ENCODE measurements at regions not wholly inside any gene's neighbourhood (a gene's known extent, or its start where the extent isn't known, plus 50 kb on each side); places are given as distances from the start of the nearest gene placed in this dataset.

DNA sequence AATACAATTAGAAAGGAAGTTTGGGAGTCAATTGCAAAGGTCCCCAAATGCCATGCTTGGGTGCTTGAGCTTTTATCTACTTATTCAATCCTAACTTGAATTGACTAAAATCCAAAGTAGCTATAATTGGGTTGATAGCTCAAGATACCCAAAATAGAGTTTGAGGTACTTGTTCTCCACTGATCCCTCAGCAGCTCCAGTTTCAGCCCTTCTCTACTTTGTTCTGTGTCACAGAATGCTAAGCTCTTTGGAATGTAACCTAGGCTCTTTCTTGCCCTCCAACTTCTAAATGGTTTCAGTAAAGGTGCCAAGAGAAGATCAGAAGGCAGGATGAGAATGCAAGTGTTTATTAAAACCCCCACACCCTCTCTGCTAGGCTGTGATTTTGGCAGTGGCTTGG lies 251.4 kb upstream of the CLEC14A start:
- peak; percentile 1 for DNase-seq (ENCODE audit: low spot score)

DNA sequence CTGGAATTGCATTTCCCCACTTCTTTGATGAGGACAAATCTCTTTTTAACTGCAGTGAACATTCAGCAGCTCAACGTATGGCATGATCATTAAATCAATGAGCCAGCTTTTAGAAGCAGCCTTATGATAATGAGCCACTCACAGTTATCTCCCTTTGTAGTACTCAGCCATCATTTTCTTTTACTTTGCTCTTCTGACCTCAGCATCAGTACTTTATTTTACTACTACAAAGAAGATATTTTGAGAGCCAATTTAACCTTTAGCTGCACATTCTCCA lies 250.0 kb upstream of the CLEC14A start:
- no peak for DNase-seq (ENCODE audit: low spot score)

DNA sequence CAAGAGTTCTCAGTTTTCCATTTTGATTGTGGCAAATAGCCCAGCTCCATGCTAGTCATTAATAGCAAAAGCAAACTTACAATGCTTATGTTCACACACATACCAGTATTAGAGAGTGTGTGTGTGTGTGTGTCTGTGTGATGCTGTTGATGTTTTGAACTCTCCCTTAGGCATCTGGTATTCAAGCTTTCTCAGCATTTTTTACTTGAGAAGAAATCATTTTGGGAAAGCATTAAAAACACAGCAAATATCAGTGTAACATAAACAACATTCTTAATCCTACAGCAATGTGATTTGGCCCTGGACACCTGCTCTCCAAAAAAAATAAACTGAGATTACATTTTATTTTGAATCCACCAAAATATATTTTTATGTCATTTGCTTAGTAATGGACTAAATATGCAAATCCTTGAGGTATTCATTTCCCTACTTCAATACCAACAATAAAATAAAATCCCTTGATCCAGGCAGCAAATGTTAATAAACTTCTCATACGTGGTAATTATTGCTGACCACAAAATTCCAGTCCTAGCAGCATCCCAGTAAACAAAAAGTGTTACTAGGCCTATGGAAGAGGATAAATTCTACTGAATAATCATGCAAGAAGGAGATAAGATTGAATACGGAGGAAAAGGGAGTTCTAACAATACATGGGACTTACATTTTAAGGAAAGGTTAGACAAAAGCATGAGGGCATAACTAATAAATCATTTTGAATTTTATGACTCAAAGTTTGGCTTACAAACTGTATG lies 249.5 kb upstream of the CLEC14A start:
- DNase-seq (ENCODE audit: low spot score) = peak; percentile 3

DNA sequence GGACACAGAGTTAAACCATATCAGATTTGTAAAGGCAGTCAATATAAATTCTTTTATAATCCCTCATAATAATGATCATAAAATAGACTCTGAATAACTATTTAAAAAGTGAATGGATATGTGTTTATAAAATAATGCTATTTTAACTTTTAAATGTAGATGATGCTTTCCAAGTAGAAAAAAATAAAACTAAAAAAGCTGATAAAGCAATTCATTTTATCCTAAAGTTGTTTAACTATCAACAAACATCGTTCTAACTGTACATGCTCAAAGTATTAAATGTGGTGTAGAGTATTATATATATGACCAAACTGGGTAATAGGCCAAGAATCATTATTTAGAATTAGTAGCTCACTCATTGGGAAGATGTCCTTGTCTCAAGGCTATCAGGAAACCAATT lies 248.3 kb upstream of the CLEC14A start:
- DNase-seq (ENCODE audit: low spot score) = no peak

DNA sequence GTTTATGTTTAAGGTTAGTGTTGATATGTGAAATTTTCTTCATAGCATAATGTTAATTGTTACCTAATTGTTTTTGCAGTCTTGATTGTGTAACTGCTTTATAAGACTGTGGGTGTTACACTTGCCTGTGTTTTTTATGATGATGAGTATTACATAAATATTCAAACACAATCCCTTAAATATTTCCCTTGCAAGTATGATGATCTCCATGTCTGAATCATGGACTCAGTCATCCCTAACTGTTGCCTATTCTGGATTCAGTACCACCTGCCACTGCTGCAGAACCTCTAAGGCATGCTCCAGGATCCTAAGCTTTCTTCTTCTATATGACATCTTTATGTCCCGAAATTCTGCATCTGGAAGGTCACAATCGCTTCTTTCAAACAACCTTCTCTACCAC lies 246.3 kb upstream of the CLEC14A start:
- peak; percentile 5 for DNase-seq (ENCODE audit: low spot score)

DNA sequence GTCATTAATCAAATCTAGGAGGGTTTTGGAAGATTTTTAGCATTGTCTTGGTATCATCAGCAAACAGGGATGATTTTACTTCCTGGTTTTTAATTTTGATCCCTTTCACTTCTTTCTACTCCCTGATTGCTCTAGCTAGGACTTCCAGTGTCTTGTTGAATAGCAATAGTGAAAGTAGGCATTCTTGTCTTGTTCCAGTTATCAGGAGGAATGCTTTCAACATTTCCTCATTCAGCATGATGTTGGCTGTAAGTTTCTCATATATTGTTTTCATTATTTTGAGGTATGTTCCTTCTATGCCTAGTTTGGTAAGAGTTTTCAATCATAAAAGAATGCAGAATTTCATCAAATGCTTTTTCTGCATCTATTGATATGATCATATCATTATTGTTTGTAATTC lies 244.2 kb upstream of the CLEC14A start:
- DNase-seq (ENCODE audit: low spot score) = no peak

DNA sequence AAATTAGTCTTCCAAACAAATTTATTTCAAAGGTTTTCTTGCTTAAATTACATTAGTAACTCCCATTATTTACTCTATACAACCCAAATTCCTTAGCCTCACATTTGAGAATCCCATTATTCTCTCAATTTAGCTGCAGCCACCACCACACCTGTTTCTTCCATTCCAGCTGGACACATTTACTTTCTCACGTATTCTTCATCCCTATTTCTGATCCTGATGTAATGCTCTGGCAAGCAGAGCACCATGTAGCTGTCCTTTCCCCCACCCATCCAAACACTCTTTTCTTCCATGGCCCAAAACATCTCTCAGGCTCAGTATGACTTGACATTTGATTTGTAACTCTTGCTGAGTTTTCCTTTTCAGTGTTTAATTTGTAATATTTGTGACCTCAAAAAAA lies 240.2 kb upstream of the CLEC14A start:
- no peak for DNase-seq (ENCODE audit: low spot score)

DNA sequence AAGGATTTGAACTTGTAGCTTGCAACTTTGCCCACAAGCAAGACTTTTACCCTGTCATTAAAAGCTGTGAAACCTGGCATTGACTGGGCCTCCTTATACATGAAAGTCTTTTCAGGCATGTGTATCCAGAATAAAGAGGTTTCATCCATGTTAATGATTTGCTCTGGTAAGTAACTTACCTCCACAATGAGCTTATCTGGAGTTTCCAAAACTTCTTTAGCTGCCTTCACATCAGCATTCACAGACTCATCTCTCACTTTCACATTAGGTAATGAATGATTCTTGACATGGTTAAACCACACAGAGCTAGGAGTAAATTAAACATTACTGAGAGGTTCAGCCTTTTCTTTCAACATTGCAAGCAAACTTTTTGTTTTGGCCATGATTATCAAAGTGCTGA lies 234.4 kb upstream of the CLEC14A start:
- DNase-seq (ENCODE audit: low spot score) = no peak

DNA sequence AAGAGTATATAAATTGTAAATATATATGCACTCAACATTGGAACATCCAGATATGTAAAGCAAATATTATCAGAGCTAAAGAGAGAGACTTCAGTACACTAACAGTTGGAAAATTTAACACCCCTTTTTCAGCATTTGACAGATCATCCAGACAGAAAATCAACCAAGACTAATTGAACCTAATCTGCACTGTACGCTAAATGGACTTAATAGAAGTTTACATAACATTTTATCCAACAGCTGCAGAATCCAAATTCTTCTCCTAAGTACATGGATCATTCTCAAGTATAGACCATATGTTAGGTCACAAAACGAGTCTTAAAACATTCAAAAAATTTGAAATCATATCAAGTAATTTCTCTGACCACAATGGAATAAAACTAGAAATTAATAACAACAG lies 229.1 kb upstream of the CLEC14A start:
- DNase-seq (ENCODE audit: low spot score) = no peak

DNA sequence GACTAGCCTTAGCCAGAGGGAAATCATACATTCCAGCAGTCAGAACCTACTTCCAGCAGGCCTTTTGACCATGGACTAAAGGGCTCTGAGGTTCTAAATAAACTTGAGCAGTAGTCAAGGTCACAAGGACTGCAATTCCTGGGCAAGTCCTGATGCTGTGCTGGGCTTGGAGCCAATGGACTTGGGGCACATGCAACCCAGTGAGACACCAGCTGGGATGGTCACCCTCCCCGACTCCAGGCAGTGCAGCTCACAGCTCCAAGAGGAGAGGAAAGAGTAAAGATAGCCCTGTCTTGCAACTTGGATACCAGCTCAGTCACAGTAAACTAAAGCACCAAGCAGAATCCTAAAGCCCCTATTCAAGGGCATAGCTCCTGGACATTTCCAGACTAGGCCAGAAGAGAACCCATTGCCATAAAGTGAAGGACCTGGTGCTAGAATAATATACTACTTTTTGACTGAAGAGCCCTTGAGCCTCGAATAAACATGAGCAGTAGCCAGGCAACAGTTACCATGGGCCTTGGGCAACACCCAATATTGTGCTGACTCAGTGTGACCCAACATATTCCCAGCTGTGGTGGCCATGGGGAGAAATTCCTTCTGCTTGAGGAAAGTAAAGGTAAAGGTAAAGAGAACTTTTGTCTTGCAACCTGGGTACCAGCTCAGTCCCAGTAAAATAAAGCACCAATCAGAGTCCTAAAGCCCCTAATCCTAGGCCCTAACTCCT lies 226.2 kb upstream of the CLEC14A start:
- peak; percentile 32 for DNase-seq (ENCODE audit: low spot score)

DNA sequence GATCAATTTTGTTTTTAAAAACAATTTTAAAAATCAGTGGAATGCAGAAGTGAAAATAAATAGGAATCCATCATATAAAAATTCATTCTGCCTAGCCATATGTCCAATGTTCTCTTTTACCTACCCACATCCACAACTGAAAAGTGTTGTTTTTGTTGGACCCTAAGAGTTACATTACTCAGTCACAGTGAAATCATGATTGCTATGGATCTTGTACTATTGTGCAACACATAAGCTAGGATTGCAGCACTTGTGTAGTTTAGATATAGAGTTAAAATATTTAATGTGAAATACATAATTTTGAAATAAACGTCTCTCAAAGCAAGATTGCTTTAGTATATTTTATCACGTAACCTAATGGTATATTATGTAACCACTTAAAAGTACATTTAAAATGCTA lies 213.3 kb upstream of the CLEC14A start:
- DNase-seq (ENCODE audit: low spot score) = peak; percentile 26

DNA sequence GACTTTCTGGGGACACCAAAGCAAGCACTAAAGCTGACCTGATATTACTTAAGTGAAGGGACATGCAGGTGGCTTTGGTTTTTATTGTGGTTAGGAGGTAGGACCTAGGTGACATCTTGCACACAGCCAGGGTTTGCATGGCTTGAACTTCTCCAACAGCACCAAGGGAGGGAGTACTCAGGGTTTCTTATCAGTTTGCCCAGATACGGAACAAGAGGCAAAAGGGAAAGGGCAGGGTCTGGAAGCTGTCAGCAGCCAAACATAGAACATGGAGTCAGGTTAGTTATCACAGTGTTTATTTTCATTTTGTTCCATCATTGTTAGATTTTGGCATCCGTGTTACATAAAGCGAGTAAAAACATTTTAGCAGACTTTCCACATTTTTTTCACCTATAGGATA lies 186.3 kb upstream of the CLEC14A start:
- no peak for DNase-seq (ENCODE audit: low spot score)

DNA sequence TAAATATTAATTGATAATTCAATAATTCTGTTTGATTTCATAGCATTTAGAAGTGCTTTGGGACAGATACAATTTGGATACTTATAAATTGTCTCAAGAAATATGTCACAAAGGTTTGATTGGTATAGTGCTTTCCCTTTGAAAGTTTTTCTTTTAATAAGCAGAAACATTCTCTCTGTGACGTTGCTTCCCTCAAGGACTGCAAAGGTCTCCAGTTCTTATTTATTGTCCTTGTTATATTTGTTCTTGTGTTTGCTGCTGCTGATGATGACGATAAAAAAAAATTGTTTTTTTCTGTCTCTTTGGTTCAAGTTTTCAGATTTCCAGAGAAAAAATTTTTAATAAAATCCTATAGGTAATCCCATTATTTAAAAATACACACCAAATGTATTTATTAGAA lies 176.3 kb upstream of the CLEC14A start:
- no peak for DNase-seq (ENCODE audit: low spot score)

DNA sequence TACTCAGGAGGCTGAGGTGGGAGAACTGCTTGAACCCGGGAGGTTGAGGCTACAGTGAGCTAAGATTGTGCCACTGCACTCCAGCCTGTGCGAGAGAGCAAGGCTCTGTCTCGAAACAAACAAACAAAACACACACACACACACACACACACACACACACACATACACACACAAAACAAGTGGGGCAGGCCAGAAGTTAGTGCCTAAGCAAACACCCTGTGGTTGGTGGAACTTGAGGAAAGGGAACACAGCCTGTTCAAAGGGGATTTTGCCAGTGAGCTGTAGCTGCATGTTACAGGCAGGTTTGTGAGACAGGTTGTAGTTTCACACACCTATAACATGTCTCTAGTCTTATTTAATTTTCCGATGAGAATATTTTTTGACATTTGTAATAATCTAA lies 175.3 kb upstream of the CLEC14A start:
- DNase-seq (ENCODE audit: low spot score) = no peak

DNA sequence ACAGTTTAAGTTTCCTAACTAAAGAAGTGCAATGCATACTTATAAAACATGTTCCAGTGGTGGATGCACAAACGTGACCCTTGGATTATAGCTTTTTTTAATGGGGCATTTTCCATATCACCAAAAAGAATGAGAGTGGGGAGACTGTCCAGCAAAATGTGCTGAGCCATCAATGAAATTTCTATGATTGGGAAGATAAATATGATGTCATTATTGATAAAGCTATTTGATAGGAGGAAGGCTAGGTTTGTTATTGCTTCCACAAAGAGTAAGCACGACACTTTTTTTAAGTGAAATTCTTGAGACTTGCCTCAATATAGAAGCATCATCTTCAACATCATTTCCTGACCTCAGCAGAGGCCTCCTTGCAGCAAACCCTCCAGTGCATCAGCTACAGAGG lies 174.6 kb upstream of the CLEC14A start:
- no peak for DNase-seq (ENCODE audit: low spot score)

DNA sequence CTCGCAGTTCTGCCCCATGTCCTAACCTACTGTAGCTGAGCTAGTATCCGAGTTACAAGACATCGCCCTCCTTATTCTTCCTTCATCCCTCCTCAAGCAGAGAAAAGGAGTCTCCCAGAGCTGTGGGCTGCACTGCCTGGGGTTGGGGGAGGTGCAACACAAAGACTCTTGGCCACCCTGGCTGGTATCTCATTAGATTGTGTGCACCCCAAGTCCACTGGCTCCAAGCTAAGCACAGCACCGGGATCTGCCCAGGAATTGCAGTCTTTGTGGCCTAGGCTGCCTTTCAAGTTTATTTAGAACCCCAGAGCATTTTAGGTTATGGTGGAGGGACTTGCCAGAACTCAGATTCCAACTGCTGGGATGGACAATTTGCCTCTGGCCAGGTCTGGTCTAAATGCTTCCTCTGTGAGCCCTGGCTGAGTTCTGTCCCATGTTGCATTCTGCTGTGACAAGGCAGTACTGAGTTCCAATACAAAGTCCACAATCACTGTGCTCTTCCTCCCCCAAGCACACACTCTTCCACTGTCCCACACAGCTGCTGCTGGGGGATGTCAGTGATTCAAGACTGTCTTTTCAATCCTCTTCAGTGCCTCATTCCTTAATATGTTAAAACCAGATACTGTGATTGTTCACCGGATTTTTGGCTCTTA lies 169.6 kb upstream of the CLEC14A start:
- no peak for DNase-seq (ENCODE audit: low spot score)

DNA sequence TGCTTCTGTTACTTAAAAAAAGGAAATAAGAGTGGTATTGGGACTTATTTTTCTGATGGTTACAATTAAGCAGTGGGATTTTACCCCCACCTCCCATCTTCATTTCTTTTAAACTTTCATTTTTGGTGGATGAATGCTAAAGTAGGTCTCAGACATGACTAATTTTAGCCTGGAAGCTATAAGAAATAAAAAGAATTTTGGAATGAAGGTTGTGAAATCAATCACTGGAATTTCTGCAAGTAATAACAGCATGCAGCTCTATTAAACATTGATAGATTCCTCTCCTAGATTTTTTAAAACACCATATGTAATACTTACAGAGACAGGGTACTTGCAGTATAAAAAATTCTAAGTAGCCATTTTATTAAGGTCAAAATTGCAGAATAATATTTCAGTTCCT lies 164.2 kb upstream of the CLEC14A start:
- DNase-seq (ENCODE audit: low spot score) = peak; percentile 47

DNA sequence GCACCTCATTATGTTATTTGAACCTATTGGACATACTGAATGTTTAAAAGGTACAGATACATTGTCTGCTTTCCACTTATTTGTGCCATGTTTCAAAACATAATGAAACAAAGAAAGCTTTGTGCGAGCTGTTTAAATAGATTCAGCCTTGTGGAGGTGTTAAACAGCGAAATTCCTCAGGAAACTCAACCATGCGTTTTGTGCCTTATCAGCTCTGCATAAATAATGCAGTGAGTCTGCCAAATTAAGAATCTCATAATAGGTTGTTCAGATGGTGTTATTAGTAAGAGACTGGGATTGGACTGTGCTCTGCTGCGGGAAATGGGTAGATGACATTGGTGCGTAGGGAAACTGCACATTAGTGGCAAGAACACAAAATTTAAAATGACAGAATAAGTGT lies 163.7 kb upstream of the CLEC14A start:
- DNase-seq (ENCODE audit: low spot score) = no peak

DNA sequence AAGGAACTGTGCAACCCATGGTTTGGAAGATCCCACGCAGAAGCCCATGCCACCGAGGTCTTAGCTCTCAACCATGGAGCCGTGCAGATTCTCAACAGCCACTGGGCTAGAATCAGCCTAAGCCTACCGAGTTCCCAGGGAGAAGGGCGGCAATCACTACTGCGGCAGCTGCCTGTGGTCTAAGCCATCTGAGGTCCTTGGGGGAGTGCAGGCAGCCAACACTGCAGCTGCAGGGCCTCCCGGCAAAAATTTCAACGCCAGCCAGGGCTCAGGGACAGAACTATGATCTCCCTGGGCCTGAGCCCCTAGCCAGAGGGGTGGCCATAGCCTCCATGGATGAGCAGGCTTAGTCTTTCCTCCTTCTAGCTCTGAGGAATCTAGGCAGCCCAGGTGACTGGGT lies 156.8 kb upstream of the CLEC14A start:
- no peak for DNase-seq (ENCODE audit: low spot score)

DNA sequence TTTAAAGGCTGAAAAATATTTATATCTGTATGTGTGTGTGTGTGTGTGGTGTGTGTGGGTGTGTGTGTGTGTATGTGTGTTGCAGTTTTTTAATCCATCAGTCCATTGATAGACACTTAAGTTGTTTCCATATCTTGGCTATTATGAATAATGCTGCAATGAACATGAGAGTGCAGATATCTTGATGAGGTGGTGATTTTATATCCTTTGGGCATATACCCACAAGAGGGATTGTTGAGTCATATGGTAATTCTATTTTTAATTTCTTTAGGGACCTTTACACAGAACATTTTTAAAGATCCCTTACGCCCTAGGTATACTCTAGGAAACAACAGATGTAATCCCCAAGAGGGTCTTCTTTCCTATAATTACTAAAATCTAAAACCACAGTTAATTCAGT lies 154.5 kb upstream of the CLEC14A start:
- no peak for DNase-seq (ENCODE audit: low spot score)

DNA sequence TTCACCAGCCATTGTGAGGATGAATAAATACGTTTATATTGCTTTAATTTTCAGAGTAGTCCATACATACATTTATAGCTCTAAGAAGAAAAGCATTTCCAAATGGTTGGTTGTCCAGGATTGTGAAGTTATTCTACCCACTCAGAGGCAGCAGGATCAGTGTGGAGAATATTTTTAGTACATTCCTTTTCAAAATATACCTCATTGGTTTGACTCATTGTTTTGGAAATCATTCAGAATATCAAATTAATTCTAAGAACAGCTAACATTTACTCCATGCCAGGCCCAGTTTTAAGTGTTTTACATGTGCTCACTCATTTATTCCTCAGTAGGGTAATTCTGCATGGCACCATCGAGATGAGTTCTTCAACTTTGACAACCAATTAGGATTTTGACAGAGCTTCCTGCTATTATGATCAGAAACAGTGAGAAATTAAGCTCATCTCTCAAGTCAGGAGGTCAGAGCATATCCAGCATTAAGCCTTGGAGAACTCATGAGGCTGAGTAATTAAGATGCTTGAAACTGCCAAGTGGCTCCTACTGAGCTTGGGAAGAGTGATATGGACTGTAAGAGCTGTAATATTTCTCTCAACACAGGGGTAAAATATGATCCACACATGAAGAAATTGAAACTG lies 153.3 kb upstream of the CLEC14A start:
- peak; percentile 11 for DNase-seq (ENCODE audit: low spot score)

DNA sequence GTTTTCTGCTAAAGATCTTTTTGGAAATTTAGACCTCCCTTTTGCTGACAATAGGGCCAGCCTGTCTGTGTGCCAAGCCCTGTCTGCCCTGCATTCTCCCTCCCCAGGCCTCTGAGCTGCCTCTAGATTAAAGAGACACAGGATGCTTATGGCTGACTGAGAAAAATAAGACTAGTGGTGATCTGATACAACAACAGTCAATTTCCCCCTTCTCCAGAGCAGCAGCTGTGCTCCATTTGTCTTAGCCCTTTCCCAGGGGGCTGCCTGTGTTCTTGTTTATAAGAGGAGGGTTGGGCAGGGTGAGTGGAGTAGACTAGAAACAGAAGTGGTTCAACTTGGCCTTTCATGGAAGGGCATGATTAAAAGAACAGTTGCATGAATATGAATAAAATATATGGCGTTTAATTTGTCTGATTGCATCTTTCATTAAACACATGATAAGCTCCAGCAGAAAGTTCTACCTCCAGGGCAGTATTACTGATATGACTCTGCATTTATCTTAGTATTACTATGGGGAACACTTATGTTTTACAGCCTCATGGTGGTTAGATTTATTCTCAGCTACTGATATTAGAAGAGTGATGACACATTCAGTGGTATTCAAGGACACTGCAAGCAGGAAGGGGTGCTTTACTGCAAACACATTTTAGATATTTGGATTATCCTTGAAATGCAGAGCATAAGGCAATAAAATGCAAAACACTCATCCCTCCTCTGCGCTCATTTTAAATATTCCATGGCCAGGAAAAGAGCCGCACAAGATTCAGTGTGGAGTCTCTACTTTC lies 150.2 kb upstream of the CLEC14A start:
- peak; percentile 27 for DNase-seq (ENCODE audit: low spot score)
